Brain microvascular endothelial cell (primary cell): ENCODE measurements at regions not wholly inside any gene's neighbourhood (a gene's known extent, or its start where the extent isn't known, plus 50 kb on each side); places are given as distances from the start of the nearest gene placed in this dataset.

Experiments
- DNase-seq: peaks from one replicate; pipeline ENCODE4 v3.0.0-alpha.2; 2020
- H3K27ac ChIP-seq: fragments of 250-450 bp; sonication (Bioruptor Pico); 2 replicates; pipeline ENCODE4 v1.5.1; 2020; ENCODE audit warnings: mild to moderate bottlenecking, moderate library complexity
- H3K27me3 ChIP-seq: fragments of 250-450 bp; sonication (Bioruptor Pico); replicated peaks from 2 replicates; pipeline ENCODE4 v1.5.1; 2020; ENCODE audit warnings: mild to moderate bottlenecking
- H3K36me3 ChIP-seq: fragments of 250-450 bp; sonication (Bioruptor Pico); replicated peaks from 2 replicates; pipeline ENCODE4 v1.5.1; 2020; ENCODE audit warnings: mild to moderate bottlenecking
- H3K4me3 ChIP-seq: 2 replicates; pipeline ENCODE4 v1.5.1; 2011; ENCODE audit warnings: low read depth, mild to moderate bottlenecking, control low read depth, low read length, moderate library complexity
- CTCF ChIP-seq: IDR thresholded peaks from 2 replicates; pipeline ENCODE4 v1.5.1; 2011; ENCODE audit warnings: low read depth, mild to moderate bottlenecking, moderate library complexity, low read length, control low read depth, inconsistent platforms; ENCODE audit errors: missing control alignments
- in situ Hi-C: cut with HindIII; loops from 2 replicates; pipeline ENCODE4 v1.10.0; 2017; ENCODE audit warnings: low sequenced_read_pairs, low pct_ligation_motif_present

- Histone ChIP-seq H3K36me3 (no peaks in the 10 kb centered on the region), H3K4me3 (no peak overlapping the region), H3K27me3 (no peaks in the 10 kb centered on the region), H3K27ac (no peak overlapping the region)
- no peak for TF ChIP-seq CTCF
- no peak for DNase-seq
- in situ Hi-C loops: no loop called here
Measured at GRCh38 chr12:47316609-47317049, 236.9 kb upstream of the AMIGO2 start.

GRCh38 chr12:47314996-47315395, 235.2 kb upstream of the AMIGO2 start:
- no peak for TF ChIP-seq CTCF

DNA sequence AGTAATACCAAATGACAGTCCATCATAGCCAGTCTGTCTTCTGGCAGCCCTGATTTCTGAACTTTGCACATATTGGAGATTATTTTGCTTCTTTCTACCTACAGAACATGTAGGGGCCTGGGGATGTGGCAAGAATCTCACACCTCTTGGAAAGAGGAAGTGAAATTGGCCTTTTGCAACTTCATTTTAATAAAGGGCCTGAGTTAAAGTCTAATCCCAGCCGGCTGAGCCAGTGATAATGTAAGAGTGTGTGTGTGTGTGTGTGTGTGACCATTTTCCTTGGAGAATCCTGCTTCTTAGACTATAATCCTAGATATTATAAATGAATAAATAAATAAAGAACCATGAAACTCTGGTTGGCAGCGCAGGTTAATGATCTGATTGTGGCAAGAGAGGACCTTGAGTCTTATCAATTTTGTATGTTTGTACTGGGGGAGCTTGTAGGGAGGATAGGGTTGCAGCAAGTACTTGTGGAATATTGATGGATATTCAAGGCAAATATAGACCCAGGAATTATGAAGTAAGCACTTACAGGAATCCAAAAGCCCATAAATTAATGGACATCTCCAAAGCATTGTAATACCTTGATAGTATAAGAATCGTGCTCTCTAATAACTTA, 233.2 kb upstream of the AMIGO2 start:
- Histone ChIP-seq H3K4me3 (no peak overlapping the region), H3K27me3 (no peaks in the 10 kb centered on the region), H3K36me3 (no peaks in the 10 kb centered on the region), H3K27ac (no peak overlapping the region)
- in situ Hi-C loops: no loop called here
- TF ChIP-seq CTCF: no peak
- DNase-seq: no peak

More at GRCh38 chr12:47314996-47315395, 235.2 kb upstream of the AMIGO2 start:
- no peaks in the 10 kb centered on the region for H3K36me3 ChIP-seq
- no peak overlapping the region for H3K27ac ChIP-seq
- in situ Hi-C loops: no loop called here
- no peak for DNase-seq
- H3K27me3 ChIP-seq: no peaks in the 10 kb centered on the region
- H3K4me3 ChIP-seq: no peak overlapping the region

- no peak for TF ChIP-seq CTCF
- no peak for DNase-seq
- in situ Hi-C loops: no loop called here
- no peaks in the 10 kb centered on the region for H3K27me3 ChIP-seq
- H3K36me3 ChIP-seq: no peaks in the 10 kb centered on the region
- no peak overlapping the region for H3K27ac ChIP-seq
- no peak overlapping the region for H3K4me3 ChIP-seq
Measured at GRCh38 chr12:47312147-47312546, 232.4 kb upstream of the AMIGO2 start.

GRCh38 chr12:47311568-47311967, 231.8 kb upstream of the AMIGO2 start:
- in situ Hi-C loops: no loop called here
- DNase-seq: no peak
- no peak overlapping the region for H3K27ac ChIP-seq

More at GRCh38 chr12:47311568-47311967, 231.8 kb upstream of the AMIGO2 start:
- TF ChIP-seq CTCF: no peak
- H3K4me3 ChIP-seq: no peak overlapping the region
- H3K27me3 ChIP-seq: no peaks in the 10 kb centered on the region
- H3K36me3 ChIP-seq: no peaks in the 10 kb centered on the region
